Middle frontal gyrus (tissue), 1 donor: ENCODE measurements at regions not wholly inside any gene's neighbourhood (a gene's known extent, or its start where the extent isn't known, plus 50 kb on each side); places are given as distances from the start of the nearest gene placed in this dataset.
"Not testable (repeated sequence)": the region's sequence is repeated elsewhere in the genome, so short reads cannot be mapped to it uniquely, and the experiment has no call there.

Source experiments
- DNase-seq: peaks from one replicate; pipeline ENCODE4 v3.0.0-alpha.2; 2015; ENCODE audit warnings: low spot score; ENCODE audit errors: extremely low spot score

- DNase-seq = no peak
Observed at GRCh38 chr1:65062339-65062738, 85.7 kb upstream of the AK4 start.

- no peak for DNase-seq
Observed at GRCh38 chr1:65063025-65063424, 85.0 kb upstream of the AK4 start.

GRCh38 chr1:65064981-65065380 lies 83.0 kb upstream of the AK4 start:
- DNase-seq = no peak

- no peak for DNase-seq
Observed at GRCh38 chr1:65065524-65066418, 82.2 kb upstream of the AK4 start.

GRCh38 chr1:65066419-65066765 lies 81.6 kb upstream of the AK4 start:
- DNase-seq = no peak

- peak; percentile 73 for DNase-seq
Observed at GRCh38 chr1:65066766-65067490, 81.1 kb upstream of the AK4 start.

- peak; percentile 73 for DNase-seq
Observed at GRCh38 chr1:65067491-65068201, 80.4 kb upstream of the AK4 start.

GRCh38 chr1:65068202-65069010 lies 79.6 kb upstream of the AK4 start:
- DNase-seq = no peak

GRCh38 chr1:65069011-65069565 lies 78.9 kb upstream of the AK4 start:
- DNase-seq = no peak

GRCh38 chr1:65072845-65073244 lies 75.2 kb upstream of the AK4 start:
- no peak for DNase-seq

GRCh38 chr1:65075123-65075976 lies 72.7 kb upstream of the AK4 start:
- DNase-seq = no peak

GRCh38 chr1:65077369-65077768 lies 70.6 kb upstream of the AK4 start:
- no peak for DNase-seq

GRCh38 chr1:65079941-65080340 lies 68.1 kb upstream of the AK4 start:
- no peak for DNase-seq

- no peak for DNase-seq
Observed at GRCh38 chr1:65082346-65083040, 65.5 kb upstream of the AK4 start.

GRCh38 chr1:65083263-65083896 lies 64.6 kb upstream of the AK4 start:
- no peak for DNase-seq

- no peak for DNase-seq
Observed at GRCh38 chr1:65084066-65084465, 63.9 kb upstream of the AK4 start.

GRCh38 chr1:65087519-65087918 lies 60.5 kb upstream of the AK4 start:
- DNase-seq = not testable (repeated sequence)

GRCh38 chr1:65090406-65090805 lies 57.6 kb upstream of the AK4 start:
- DNase-seq = no peak

GRCh38 chr1:65092691-65093090 lies 55.3 kb upstream of the AK4 start:
- no peak for DNase-seq
